Right lobe of liver (tissue), 6 donors: ENCODE measurements at regions not wholly inside any gene's neighbourhood (a gene's known extent, or its start where the extent isn't known, plus 50 kb on each side); places are given as distances from the start of the nearest gene placed in this dataset.

Experiments used
- ATAC-seq, 4 donors: fragments of 200-7000 bp; cut with Tn5 transposase; one replicate each; pipeline ENCODE4 v1.9.1; 2020; ENCODE audit warnings: mild to moderate bottlenecking in 4 of 4, moderate library complexity in 4 of 4
- DNase-seq, 3 donors: peaks; one replicate each; pipeline ENCODE4 v3.0.0-alpha.2; 2020
- H3K27ac ChIP-seq, 3 donors: fragments of 200-600 bp; one replicate each; pipeline ENCODE4 v1.8.0; 2022
- H3K27me3 ChIP-seq, 2 donors: fragments of 200-600 bp; one replicate each; pipeline ENCODE4 v1.8.0; 2022
- H3K36me3 ChIP-seq, 4 donors: fragments of 200-600 bp; sonication (generic) in 1 of 4; one replicate each; pipeline versions ENCODE4 v1.5.1 to v1.8.0; 2017 to 2022; ENCODE audit warnings: control low read depth in 1 of 4
- H3K4me1 ChIP-seq, 4 donors: fragments of 200-600 bp; sonication (generic) in 1 of 4; one replicate each; pipeline versions ENCODE4 v1.5.1 to v1.8.0; 2017 to 2022; ENCODE audit warnings: control low read depth in 1 of 4
- H3K4me3 ChIP-seq, 3 donors: fragments of 200-600 bp; one replicate each; pipeline ENCODE4 v1.8.0; 2022
- H3K9me3 ChIP-seq, 4 donors: fragments of 200-600 bp; sonication (generic) in 1 of 4; one replicate each; pipeline versions ENCODE4 v1.5.1 to v1.8.0; 2017 to 2022; ENCODE audit warnings: control low read depth in 1 of 4
- POLR2A ChIP-seq: fragments of 450-650 bp; IDR thresholded peaks from one replicate; pipeline ENCODE4 v1.6.1; 2017; ENCODE audit warnings: antibody characterized with exemption, mild to moderate bottlenecking
- WGBS: methylation state at CpG from one replicate; pipeline ENCODE4 v1.1.6; 2018; ENCODE audit warnings: low coverage, low lambda C conversion rate; ENCODE audit not compliant: insufficient coverage; ENCODE audit errors: missing lambda C conversion rate; 5-methylcytosine and 5-hydroxymethylcytosine counted together
- intact Hi-C, 2 donors: fragments of 100-400 bp; cut with DNase I; formaldehyde crosslinking; loops; one replicate each; pipeline versions ENCODE4 v1.11.2 to v1.14.1; 2022
- TF ChIP-seq, protein P1 (sequence below), 4 donors: fragments of 200-600 bp in 3 of 4; fragments of 450-650 bp in 1 of 4; IDR thresholded peaks; one replicate each; pipeline versions ENCODE4 v1.5.1 to v1.8.0; 2016 to 2022; ENCODE audit warnings: antibody characterized with exemption in 4 of 4, mild to moderate bottlenecking in 2 of 4
- donor health status: DM: no; HTN: yes; CAD: no.
- donor health status: DM: no; HTN: no; CAD: no.
- donor health status: DM: no; HTN: no; CAD: no.
- donor health status: DM: no; HTN: yes; CAD: no.
- donor health status: DM: no; HTN: yes; CAD: no.

DNA sequence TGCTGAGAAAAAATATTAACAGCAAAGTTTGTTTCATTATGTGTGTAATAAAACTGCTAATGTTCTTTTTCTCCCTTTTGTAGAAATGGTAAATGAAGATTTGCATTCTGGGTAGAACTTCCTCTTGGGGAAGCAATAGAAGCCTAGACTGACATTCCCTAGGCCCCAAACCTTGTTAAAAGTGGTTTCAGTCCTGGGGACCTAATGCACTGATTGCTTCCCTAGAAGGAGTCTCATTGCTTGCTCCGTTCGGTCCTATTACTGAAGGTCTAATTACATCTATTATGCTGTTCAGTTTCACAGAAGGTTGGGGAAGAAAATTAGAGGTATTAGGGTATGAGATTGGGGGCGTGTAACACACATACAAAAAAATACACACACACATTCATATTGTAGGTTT is 893.8 kb downstream of the TLE4 start:
- no peaks in the 10 kb centered on the region for H3K27me3 ChIP-seq
- no peaks in the 10 kb centered on the region for H3K4me1 ChIP-seq
- intact Hi-C loops = no loop called here
- DNase-seq = no peak
- 77% methylated on average over 3 of the region's 3 CpGs for WGBS
- no peak overlapping the region for H3K27ac ChIP-seq
- no peaks in the 10 kb centered on the region for H3K36me3 ChIP-seq
- TF ChIP-seq, protein P1, sequence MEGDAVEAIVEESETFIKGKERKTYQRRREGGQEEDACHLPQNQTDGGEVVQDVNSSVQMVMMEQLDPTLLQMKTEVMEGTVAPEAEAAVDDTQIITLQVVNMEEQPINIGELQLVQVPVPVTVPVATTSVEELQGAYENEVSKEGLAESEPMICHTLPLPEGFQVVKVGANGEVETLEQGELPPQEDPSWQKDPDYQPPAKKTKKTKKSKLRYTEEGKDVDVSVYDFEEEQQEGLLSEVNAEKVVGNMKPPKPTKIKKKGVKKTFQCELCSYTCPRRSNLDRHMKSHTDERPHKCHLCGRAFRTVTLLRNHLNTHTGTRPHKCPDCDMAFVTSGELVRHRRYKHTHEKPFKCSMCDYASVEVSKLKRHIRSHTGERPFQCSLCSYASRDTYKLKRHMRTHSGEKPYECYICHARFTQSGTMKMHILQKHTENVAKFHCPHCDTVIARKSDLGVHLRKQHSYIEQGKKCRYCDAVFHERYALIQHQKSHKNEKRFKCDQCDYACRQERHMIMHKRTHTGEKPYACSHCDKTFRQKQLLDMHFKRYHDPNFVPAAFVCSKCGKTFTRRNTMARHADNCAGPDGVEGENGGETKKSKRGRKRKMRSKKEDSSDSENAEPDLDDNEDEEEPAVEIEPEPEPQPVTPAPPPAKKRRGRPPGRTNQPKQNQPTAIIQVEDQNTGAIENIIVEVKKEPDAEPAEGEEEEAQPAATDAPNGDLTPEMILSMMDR (IDR thresholded peaks at IDR 0.05) = no peak
- TF ChIP-seq POLR2A = no peak
- H3K4me3 ChIP-seq = no peak overlapping the region
- no peaks in the 10 kb centered on the region for H3K9me3 ChIP-seq
- no peak for ATAC-seq

- H3K27me3 ChIP-seq = no peaks in the 10 kb centered on the region
- no peak overlapping the region for H3K4me3 ChIP-seq
- TF ChIP-seq, protein P1 (IDR thresholded peaks at IDR 0.05) = no peak
- no peak for TF ChIP-seq POLR2A
- DNase-seq (no peak), ATAC-seq (no peak)
- no peak overlapping the region for H3K27ac ChIP-seq
- WGBS = 37% methylated on average over 4 of the region's 4 CpGs
- H3K9me3 ChIP-seq = no peaks in the 10 kb centered on the region
- H3K4me1 ChIP-seq = no peaks in the 10 kb centered on the region
- H3K36me3 ChIP-seq = no peaks in the 10 kb centered on the region
- intact Hi-C loops = no loop called here
Measured at GRCh38 chr9:80449513-80449912, 877.7 kb downstream of the TLE4 start.

GRCh38 chr9:80448996-80449395 is 877.2 kb downstream of the TLE4 start:
- no peak for ATAC-seq
- Histone ChIP-seq H3K27me3 (no peaks in the 10 kb centered on the region), H3K4me1 (no peaks in the 10 kb centered on the region), H3K4me3 (no peak overlapping the region), H3K9me3 (no peaks in the 10 kb centered on the region), H3K27ac (no peak overlapping the region), H3K36me3 (no peaks in the 10 kb centered on the region)
- TF ChIP-seq POLR2A = no peak
- DNase-seq = no peak
- intact Hi-C loops = no loop called here
- 34% methylated on average over 2 of the region's 2 CpGs for WGBS

DNA sequence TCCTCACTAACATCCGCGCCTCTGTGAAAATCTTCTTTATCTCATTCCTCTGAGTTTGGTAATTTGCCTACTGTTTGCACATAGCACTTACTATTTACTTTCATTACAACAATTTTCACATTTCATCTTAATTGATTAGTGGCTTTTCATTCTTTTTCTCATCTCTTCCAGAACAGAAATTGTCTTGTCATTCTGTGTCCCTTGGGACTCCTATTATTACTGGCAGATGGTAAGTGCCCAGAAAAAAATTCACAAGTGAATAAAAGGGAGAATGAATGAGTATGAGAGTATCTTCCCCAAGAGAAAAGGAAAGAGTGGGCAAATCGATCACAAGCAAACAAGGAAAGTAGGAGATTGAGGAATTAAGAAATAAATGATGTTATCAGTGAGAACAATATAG is 876.1 kb downstream of the TLE4 start:
- intact Hi-C loops = no loop called here
- no peaks in the 10 kb centered on the region for H3K27me3 ChIP-seq
- ATAC-seq (no peak), DNase-seq (no peak)
- no peaks in the 10 kb centered on the region for H3K9me3 ChIP-seq
- no peaks in the 10 kb centered on the region for H3K4me1 ChIP-seq
- WGBS = 69% methylated on average over 3 of the region's 3 CpGs
- no peak overlapping the region for H3K4me3 ChIP-seq
- H3K27ac ChIP-seq = no peak overlapping the region
- no peak for TF ChIP-seq POLR2A
- H3K36me3 ChIP-seq = no peaks in the 10 kb centered on the region

DNA sequence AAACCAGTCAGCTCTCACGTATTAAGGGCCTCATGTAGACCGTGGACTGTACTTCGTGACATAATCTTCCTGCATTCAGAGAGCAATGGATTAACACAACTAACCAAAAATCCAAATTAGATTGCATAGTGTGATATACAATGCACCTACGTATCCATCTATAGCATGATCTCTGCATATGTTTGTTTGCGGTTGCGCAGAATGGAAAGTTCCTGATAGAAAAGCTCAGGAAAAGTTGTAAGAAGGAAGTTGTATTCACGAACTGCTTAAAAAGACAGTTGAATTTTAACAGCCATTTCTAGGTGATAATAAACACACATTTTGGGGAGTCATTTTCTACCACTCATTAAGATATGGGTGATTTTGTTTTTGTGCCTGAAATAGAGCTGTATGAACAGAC is 869.0 kb downstream of the TLE4 start:
- H3K4me1 ChIP-seq = no peaks in the 10 kb centered on the region
- H3K27ac ChIP-seq = no peak overlapping the region
- H3K27me3 ChIP-seq = no peaks in the 10 kb centered on the region
- WGBS = 66% methylated on average over 7 of the region's 7 CpGs
- no peak for TF ChIP-seq POLR2A
- TF ChIP-seq, protein P1 (IDR thresholded peaks at IDR 0.05) = no peak
- intact Hi-C loops = no loop called here
- H3K36me3 ChIP-seq = no peaks in the 10 kb centered on the region
- DNase-seq (no peak), ATAC-seq (no peak)
- H3K4me3 ChIP-seq = no peak overlapping the region
- no peaks in the 10 kb centered on the region for H3K9me3 ChIP-seq

DNA sequence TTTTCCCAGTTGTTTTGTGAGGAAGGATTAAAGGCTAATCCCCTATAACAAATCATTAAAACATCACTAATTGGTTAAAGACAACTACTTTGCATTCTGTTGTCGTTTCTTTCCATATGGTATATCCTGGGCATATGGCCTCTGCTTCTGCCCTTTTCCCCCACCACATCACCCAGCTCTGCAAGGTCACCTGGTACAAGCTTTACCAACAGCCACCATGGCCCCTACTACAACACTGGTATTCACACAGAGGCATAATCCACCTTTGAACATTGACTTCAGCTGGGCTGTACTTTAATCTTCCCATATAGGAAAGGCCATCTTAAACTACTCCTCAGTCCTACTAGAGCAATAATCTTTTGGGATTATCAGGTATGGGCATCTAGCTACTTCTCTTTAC is 866.1 kb downstream of the TLE4 start:
- Histone ChIP-seq H3K4me3 (no peak overlapping the region), H3K9me3 (no peaks in the 10 kb centered on the region), H3K27me3 (no peaks in the 10 kb centered on the region), H3K4me1 (no peaks in the 10 kb centered on the region), H3K36me3 (no peaks in the 10 kb centered on the region), H3K27ac (no peak overlapping the region)
- DNase-seq (no peak), ATAC-seq (no peak)
- no peak for TF ChIP-seq POLR2A
- TF ChIP-seq, protein P1 (IDR thresholded peaks at IDR 0.05) = no peak
- WGBS = 40% methylated on average over 1 of the region's 1 CpG
- intact Hi-C loops = no loop called here
